Erythroblast (primary cell): ENCODE measurements at regions not wholly inside any gene's neighbourhood (a gene's known extent, or its start where the extent isn't known, plus 50 kb on each side); places are given as distances from the start of the nearest gene placed in this dataset.

ENCODE experiments used
- GATA1 ChIP-seq: IDR thresholded peaks from 2 replicates; pipeline ENCODE4 v1.6.1; 2011; ENCODE audit warnings: low read depth, mild to moderate bottlenecking, control low read depth, low read length, moderate library complexity
- POLR2A ChIP-seq: IDR thresholded peaks from 2 replicates; pipeline ENCODE4 v1.6.1; 2011; ENCODE audit warnings: mild to moderate bottlenecking, low read length

DNA sequence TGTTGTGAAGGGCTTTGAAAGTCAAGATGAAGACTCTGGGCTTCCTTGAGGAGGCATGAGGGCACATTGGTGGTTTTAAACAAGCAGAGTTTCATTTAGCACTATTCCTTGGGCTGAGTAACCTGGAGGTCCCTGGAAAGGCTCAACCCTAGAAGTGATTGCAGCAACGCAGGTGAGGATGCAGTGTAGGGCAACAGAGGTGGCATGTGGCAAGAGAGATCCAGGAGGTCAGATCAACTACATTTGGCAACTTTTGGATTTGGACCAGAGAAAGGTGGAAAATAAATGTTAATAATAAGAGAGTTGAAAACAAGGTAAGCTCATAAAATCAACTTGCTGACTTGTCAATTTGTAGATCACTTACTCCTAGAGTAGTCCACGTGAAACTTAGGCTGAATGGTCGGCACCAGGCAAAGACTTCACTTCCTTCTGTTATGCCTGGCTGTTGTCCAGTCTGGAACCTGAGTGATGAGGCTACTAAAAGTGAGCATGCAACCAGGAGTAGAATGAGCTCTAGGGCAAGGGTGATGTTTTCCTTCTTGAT lies 414.6 kb upstream of the ZMIZ1 start:
- TF ChIP-seq POLR2A (no peak), GATA1 (no peak)
